ENCODE measurements at regions not wholly inside any gene's neighbourhood (a gene's known extent, or its start where the extent isn't known, plus 50 kb on each side); places are given as distances from the start of the nearest gene placed in this dataset.
"Not testable (repeated sequence)": the region's sequence is repeated elsewhere in the genome, so short reads cannot be mapped to it uniquely, and the experiment has no call there.

DNA sequence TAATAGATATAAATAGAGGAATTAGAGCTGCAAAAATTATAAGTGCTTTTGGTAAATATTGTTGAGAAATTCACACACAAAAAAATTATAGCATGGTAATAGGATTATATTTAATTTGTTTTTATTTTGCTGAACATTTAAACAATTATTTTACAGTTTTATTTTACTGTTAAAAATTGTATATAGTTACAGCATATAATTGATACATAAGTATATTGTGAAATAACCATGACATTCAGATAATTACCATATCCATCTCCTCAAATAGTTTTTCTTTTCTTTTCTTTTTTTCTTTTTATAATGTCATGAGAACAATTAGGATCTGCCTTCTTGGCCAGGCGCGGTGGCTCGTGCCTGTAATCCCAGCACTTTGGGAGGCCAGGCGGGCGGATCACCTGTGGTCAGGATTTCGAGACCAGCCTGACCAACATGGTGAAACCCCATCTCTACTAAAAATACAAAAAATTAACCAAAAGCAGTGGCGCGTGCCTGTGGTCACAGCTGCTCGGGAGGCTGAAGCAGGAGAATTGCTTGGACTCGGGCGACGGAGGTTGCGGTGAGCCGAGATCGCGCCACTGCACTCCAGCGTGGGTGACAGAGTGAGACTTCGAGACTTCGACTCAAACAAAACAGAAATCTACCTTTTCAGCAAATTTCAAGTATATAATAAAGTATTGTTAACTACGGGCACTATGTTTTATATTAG lies 654.2 kb downstream of the TENT5A start:
- Histone ChIP-seq H4K20me1 (ENCODE audit: insufficient read depth, low read depth, low read length) (no peaks in the 10 kb centered on the region), H3K36me3 (ENCODE audit: insufficient read depth, low read length) (no peaks in the 10 kb centered on the region), H3K9ac (ENCODE audit: low read length) (no peak overlapping the region), H2AFZ (ENCODE audit: low read length) (no peak overlapping the region), H3K9me3 (ENCODE audit: low read length) (peaks cover 6% of the 10 kb centered on the region; the same call in 1 of the 2 replicates), H3K79me2 (ENCODE audit: low read length) (no peaks in the 10 kb centered on the region), H3K27ac (ENCODE audit: low read length) (no peak overlapping the region), H3K4me1 (ENCODE audit: low read length) (no peaks in the 10 kb centered on the region), H3K27me3 (ENCODE audit: low read length) (no peaks in the 10 kb centered on the region), H3K4me3 (ENCODE audit: low read length) (no peak overlapping the region), H3K9me2 (replicated peaks; ENCODE audit: insufficient read depth, low read length) (no peaks in the 10 kb centered on the region), H3K4me2 (ENCODE audit: low read depth, low read length, poor library complexity, severe bottlenecking) (no peak overlapping the region)
- no peak for DNase-seq

DNA sequence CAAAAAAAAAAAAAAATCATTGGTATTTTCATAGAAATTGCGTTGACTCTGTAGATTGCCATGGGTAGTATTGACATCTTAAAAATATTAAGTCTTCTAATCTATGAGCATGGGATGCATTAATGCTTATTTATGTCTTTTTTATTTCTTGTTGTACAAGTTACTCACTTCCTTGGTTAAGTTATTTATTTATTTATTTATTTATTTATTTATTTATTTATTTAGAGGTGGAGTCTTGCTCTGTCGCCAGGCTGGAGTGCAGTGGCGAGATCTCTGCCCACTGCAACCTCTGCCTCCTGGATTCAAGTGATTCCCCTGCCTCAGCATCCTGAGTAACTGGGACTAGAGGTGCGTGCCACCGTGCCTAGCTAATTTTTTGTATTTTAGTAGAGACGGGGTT lies 656.0 kb downstream of the TENT5A start:
- not testable (repeated sequence) for H2AFZ ChIP-seq (ENCODE audit: low read length); H3K79me2 ChIP-seq (ENCODE audit: low read length); H3K27me3 ChIP-seq (ENCODE audit: low read length); H3K4me2 ChIP-seq (ENCODE audit: low read depth, low read length, poor library complexity, severe bottlenecking); DNase-seq; H3K27ac ChIP-seq (ENCODE audit: low read length); H3K4me1 ChIP-seq (ENCODE audit: low read length); H3K36me3 ChIP-seq (ENCODE audit: insufficient read depth, low read length); H3K9ac ChIP-seq (ENCODE audit: low read length); H3K9me3 ChIP-seq (ENCODE audit: low read length); H4K20me1 ChIP-seq (ENCODE audit: insufficient read depth, low read depth, low read length); H3K4me3 ChIP-seq (ENCODE audit: low read length); H3K9me2 ChIP-seq (replicated peaks; ENCODE audit: insufficient read depth, low read length)

DNA sequence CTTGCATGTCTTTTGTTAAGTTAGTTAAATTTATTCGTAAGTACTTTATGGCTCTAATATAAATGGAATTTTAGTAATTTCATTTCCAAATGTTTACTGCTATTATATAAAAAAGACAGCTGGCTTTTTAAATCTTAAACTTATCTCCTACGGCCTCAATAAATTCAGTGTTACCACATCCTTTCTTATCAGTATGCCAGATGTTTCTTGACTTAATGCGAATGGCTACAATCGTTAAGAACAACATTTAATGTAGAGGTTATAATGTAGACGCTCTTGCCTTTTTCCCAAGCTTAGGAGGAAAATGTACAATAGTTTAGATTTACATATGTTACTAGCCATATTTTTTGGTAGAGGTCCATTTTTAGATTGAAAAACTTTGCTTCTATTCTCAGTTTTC lies 659.4 kb downstream of the TENT5A start:
- DNase-seq = no peak
- Histone ChIP-seq H3K79me2 (ENCODE audit: low read length) (no peaks in the 10 kb centered on the region), H3K9me3 (ENCODE audit: low read length) (peaks cover 9% of the 10 kb centered on the region; the same call in 1 of the 2 replicates), H3K9ac (ENCODE audit: low read length) (no peak overlapping the region), H3K4me1 (ENCODE audit: low read length) (no peaks in the 10 kb centered on the region), H3K4me3 (ENCODE audit: low read length) (no peak overlapping the region), H3K4me2 (ENCODE audit: low read depth, low read length, poor library complexity, severe bottlenecking) (no peak overlapping the region), H3K36me3 (ENCODE audit: insufficient read depth, low read length) (no peaks in the 10 kb centered on the region), H3K9me2 (replicated peaks; ENCODE audit: insufficient read depth, low read length) (no peaks in the 10 kb centered on the region), H3K27me3 (ENCODE audit: low read length) (no peaks in the 10 kb centered on the region), H4K20me1 (ENCODE audit: insufficient read depth, low read depth, low read length) (no peaks in the 10 kb centered on the region), H3K27ac (ENCODE audit: low read length) (no peak overlapping the region), H2AFZ (ENCODE audit: low read length) (no peak overlapping the region)

DNA sequence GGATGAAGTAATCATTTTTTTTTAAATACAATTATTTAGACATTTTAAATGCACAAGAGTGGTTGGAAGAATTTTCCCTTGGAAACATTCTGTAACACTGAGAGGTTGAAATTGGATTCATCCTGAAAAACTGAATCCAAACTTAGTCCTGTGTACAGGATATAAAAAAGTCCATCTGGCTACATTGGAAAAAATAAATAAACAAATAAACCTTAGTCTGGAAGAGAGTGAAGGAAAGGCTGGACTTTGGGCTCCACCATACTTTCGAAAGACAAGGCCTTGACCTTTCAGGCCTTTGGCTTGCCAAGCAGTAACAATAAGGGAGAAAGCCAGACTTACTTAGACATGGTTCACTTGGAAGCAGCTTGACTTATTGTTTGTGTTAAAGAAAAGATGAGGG lies 664.3 kb downstream of the TENT5A start:
- no peak overlapping the region for H3K9ac ChIP-seq (ENCODE audit: low read length)
- no peaks in the 10 kb centered on the region for H3K36me3 ChIP-seq (ENCODE audit: insufficient read depth, low read length)
- no peak overlapping the region for H2AFZ ChIP-seq (ENCODE audit: low read length)
- no peaks in the 10 kb centered on the region for H3K4me1 ChIP-seq (ENCODE audit: low read length)
- H3K4me2 ChIP-seq (ENCODE audit: low read depth, low read length, poor library complexity, severe bottlenecking) = no peak overlapping the region
- no peaks in the 10 kb centered on the region for H4K20me1 ChIP-seq (ENCODE audit: insufficient read depth, low read depth, low read length)
- no peak overlapping the region for H3K27ac ChIP-seq (ENCODE audit: low read length)
- H3K9me3 ChIP-seq (ENCODE audit: low read length) = peaks cover 2% of the 10 kb centered on the region; the same call in 1 of the 2 replicates
- no peaks in the 10 kb centered on the region for H3K9me2 ChIP-seq (replicated peaks; ENCODE audit: insufficient read depth, low read length)
- H3K4me3 ChIP-seq (ENCODE audit: low read length) = no peak overlapping the region
- H3K27me3 ChIP-seq (ENCODE audit: low read length) = no peaks in the 10 kb centered on the region
- H3K79me2 ChIP-seq (ENCODE audit: low read length) = no peaks in the 10 kb centered on the region
- DNase-seq = no peak

GRCh38 chr6:81086991-81087390 lies 665.5 kb downstream of the TENT5A start:
- H3K27ac ChIP-seq (ENCODE audit: low read length) = no peak overlapping the region
- no peaks in the 10 kb centered on the region for H3K9me2 ChIP-seq (replicated peaks; ENCODE audit: insufficient read depth, low read length)
- H2AFZ ChIP-seq (ENCODE audit: low read length) = no peak overlapping the region
- no peaks in the 10 kb centered on the region for H3K27me3 ChIP-seq (ENCODE audit: low read length)
- no peaks in the 10 kb centered on the region for H3K9me3 ChIP-seq (ENCODE audit: low read length)
- H3K79me2 ChIP-seq (ENCODE audit: low read length) = no peaks in the 10 kb centered on the region
- H3K9ac ChIP-seq (ENCODE audit: low read length) = no peak overlapping the region
- DNase-seq = no peak
- no peak overlapping the region for H3K4me3 ChIP-seq (ENCODE audit: low read length)
- no peaks in the 10 kb centered on the region for H3K36me3 ChIP-seq (ENCODE audit: insufficient read depth, low read length)
- H3K4me2 ChIP-seq (ENCODE audit: low read depth, low read length, poor library complexity, severe bottlenecking) = no peak overlapping the region
- no peaks in the 10 kb centered on the region for H4K20me1 ChIP-seq (ENCODE audit: insufficient read depth, low read depth, low read length)
- H3K4me1 ChIP-seq (ENCODE audit: low read length) = no peaks in the 10 kb centered on the region

GRCh38 chr6:81085431-81085790 lies 667.1 kb downstream of the TENT5A start:
- Histone ChIP-seq H3K27me3 (ENCODE audit: low read length) (no peaks in the 10 kb centered on the region), H3K4me1 (ENCODE audit: low read length) (no peaks in the 10 kb centered on the region), H3K4me2 (ENCODE audit: low read depth, low read length, poor library complexity, severe bottlenecking) (no peak overlapping the region), H3K27ac (ENCODE audit: low read length) (no peak overlapping the region), H3K9me2 (replicated peaks; ENCODE audit: insufficient read depth, low read length) (no peaks in the 10 kb centered on the region), H2AFZ (ENCODE audit: low read length) (no peak overlapping the region), H3K9ac (ENCODE audit: low read length) (no peak overlapping the region), H3K36me3 (ENCODE audit: insufficient read depth, low read length) (no peaks in the 10 kb centered on the region), H3K4me3 (ENCODE audit: low read length) (no peak overlapping the region), H3K79me2 (ENCODE audit: low read length) (no peaks in the 10 kb centered on the region), H4K20me1 (ENCODE audit: insufficient read depth, low read depth, low read length) (no peaks in the 10 kb centered on the region), H3K9me3 (ENCODE audit: low read length) (no peaks in the 10 kb centered on the region)
- no peak for DNase-seq

DNA sequence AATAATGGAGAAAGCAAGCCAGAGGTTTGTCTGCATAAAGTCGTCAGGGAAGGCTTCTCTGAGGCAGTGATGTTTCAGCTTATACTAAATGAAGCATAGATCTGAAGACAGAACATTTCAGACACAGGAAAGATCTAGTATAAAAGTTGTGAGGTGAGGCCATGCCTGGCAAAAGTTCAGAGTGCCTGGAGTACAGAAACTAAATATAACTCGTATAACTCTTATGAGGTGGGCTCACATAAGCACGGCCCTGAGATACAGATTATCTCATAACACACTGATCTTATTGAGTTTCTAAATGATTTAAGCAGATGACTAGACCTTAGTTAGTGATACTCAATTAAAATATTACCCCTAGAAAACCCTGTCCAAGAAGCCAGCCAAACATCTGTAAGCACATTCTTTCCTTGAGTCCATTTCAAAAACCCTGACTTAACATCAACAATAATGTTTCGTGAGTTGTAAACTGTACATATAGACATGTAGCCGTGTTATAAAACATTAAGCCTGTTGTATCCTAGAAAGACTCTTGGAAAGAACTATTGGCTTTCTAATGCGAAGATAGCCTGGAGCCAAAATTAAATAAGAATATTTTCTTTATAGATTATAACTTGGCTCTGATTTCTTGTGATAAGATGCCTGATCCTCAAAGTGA lies 667.6 kb downstream of the TENT5A start:
- Histone ChIP-seq H3K27me3 (ENCODE audit: low read length) (no peaks in the 10 kb centered on the region), H3K79me2 (ENCODE audit: low read length) (no peaks in the 10 kb centered on the region), H3K27ac (ENCODE audit: low read length) (no peak overlapping the region), H3K9me3 (ENCODE audit: low read length) (no peaks in the 10 kb centered on the region), H3K9me2 (replicated peaks; ENCODE audit: insufficient read depth, low read length) (no peaks in the 10 kb centered on the region), H4K20me1 (ENCODE audit: insufficient read depth, low read depth, low read length) (no peaks in the 10 kb centered on the region), H3K4me2 (ENCODE audit: low read depth, low read length, poor library complexity, severe bottlenecking) (no peak overlapping the region), H3K4me1 (ENCODE audit: low read length) (no peaks in the 10 kb centered on the region), H2AFZ (ENCODE audit: low read length) (no peak overlapping the region), H3K36me3 (ENCODE audit: insufficient read depth, low read length) (no peaks in the 10 kb centered on the region), H3K4me3 (ENCODE audit: low read length) (no peak overlapping the region), H3K9ac (ENCODE audit: low read length) (no peak overlapping the region)
- DNase-seq = no peak

DNA sequence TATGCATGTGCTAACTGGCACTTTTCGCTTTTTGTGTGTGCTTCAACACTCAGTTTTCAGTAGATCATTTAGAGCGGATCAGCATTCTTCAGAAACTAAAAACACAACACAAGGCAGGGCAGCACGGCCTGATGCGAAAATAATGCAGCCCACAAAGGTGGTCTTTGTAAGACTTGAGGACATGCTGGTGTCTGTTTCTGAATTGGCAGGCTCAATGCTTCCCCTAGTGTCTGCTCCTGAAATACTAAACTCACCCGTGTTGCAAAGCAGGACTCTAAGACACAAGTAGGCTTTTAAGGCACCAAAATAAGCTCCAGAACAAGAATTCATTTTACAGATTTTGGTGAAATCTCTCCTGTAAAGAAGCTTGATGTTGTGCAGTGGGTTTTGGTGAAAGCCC lies 676.5 kb downstream of the TENT5A start:
- no peaks in the 10 kb centered on the region for H4K20me1 ChIP-seq (ENCODE audit: insufficient read depth, low read depth, low read length)
- H3K27me3 ChIP-seq (ENCODE audit: low read length) = no peaks in the 10 kb centered on the region
- no peaks in the 10 kb centered on the region for H3K9me2 ChIP-seq (replicated peaks; ENCODE audit: insufficient read depth, low read length)
- peak; percentile 41 for DNase-seq
- H3K9ac ChIP-seq (ENCODE audit: low read length) = no peak overlapping the region
- H3K9me3 ChIP-seq (ENCODE audit: low read length) = no peaks in the 10 kb centered on the region
- H2AFZ ChIP-seq (ENCODE audit: low read length) = no peak overlapping the region
- no peaks in the 10 kb centered on the region for H3K36me3 ChIP-seq (ENCODE audit: insufficient read depth, low read length)
- no peaks in the 10 kb centered on the region for H3K4me1 ChIP-seq (ENCODE audit: low read length)
- H3K4me3 ChIP-seq (ENCODE audit: low read length) = no peak overlapping the region
- H3K79me2 ChIP-seq (ENCODE audit: low read length) = no peaks in the 10 kb centered on the region
- no peak overlapping the region for H3K27ac ChIP-seq (ENCODE audit: low read length)
- H3K4me2 ChIP-seq (ENCODE audit: low read depth, low read length, poor library complexity, severe bottlenecking) = no peak overlapping the region

Data from Karpas-422 (cell line).